ENCODE measurements at regions not wholly inside any gene's neighbourhood (a gene's known extent, or its start where the extent isn't known, plus 50 kb on each side); places are given as distances from the start of the nearest gene placed in this dataset.

GRCh38 chr20:22509843-22510147 is 74.6 kb downstream of the FOXA2 start:
- Histone ChIP-seq H3K36me3 (ENCODE audit: low read depth, missing control alignments) (no peaks in the 10 kb centered on the region), H3K4me3 (no peak overlapping the region), H3K4me1 (no peaks in the 10 kb centered on the region), H3K27ac (no peak overlapping the region), H3K9me3 (no peaks in the 10 kb centered on the region), H3K27me3 (no peaks in the 10 kb centered on the region)
- WGBS, 2 donors: 92% methylated on average over 3 of the region's 3 CpGs
- TF ChIP-seq, protein P1, sequence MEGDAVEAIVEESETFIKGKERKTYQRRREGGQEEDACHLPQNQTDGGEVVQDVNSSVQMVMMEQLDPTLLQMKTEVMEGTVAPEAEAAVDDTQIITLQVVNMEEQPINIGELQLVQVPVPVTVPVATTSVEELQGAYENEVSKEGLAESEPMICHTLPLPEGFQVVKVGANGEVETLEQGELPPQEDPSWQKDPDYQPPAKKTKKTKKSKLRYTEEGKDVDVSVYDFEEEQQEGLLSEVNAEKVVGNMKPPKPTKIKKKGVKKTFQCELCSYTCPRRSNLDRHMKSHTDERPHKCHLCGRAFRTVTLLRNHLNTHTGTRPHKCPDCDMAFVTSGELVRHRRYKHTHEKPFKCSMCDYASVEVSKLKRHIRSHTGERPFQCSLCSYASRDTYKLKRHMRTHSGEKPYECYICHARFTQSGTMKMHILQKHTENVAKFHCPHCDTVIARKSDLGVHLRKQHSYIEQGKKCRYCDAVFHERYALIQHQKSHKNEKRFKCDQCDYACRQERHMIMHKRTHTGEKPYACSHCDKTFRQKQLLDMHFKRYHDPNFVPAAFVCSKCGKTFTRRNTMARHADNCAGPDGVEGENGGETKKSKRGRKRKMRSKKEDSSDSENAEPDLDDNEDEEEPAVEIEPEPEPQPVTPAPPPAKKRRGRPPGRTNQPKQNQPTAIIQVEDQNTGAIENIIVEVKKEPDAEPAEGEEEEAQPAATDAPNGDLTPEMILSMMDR (IDR thresholded peaks at IDR 0.05): no peak
- no peak for TF ChIP-seq POLR2A (IDR thresholded peaks at IDR 0.05)
- no peak for DNase-seq
- intact Hi-C loops (cut with DNase I; ENCODE audit: low total_unique reads): no loop called here

DNA sequence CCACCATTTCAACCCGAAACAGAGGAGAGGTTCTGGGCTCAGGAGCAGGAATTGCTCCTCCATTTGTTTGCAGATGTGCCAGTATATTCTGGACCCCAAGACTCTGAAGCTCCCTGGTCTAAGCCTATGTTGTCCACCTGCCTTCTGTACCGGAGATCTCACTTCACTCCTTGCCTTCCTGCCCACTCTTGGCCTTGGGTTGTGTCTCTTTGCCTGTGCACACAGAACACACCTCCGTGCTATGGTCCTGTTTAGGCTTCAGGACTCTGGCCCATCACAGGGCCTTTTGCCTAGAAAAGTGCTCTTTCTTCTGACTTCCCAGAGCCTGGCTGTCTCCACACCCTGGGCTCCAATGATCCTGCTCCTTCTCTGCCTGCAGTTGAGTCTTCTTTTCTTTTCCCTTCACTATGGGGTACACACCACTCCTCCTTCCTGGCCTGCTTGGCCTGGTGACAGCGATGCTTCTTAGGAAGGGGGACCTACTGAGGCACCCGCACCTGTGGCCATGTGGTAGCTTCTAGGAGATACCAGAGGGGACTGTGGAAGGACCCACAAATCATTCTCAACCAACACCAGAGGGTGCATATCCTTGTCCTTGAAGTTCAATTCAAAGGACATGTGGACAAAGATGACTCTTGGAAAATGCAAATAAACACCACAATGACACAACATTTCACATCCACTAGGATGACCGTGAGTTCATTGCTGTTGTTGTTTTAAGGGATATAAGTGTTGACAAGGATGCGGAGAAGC is 75.1 kb downstream of the FOXA2 start:
- TF ChIP-seq, protein P1 (IDR thresholded peaks at IDR 0.05): no peak
- no peak for TF ChIP-seq POLR2A (IDR thresholded peaks at IDR 0.05)
- Histone ChIP-seq H3K36me3 (ENCODE audit: low read depth, missing control alignments) (no peaks in the 10 kb centered on the region), H3K4me3 (no peak overlapping the region), H3K4me1 (no peaks in the 10 kb centered on the region), H3K9me3 (no peaks in the 10 kb centered on the region), H3K27me3 (no peaks in the 10 kb centered on the region), H3K27ac (no peak overlapping the region)
- DNase-seq: no peak
- 85 to 94% methylated on average over 7 of the region's 7 CpGs for WGBS, 2 donors
- intact Hi-C loops (cut with DNase I; ENCODE audit: low total_unique reads): no loop called here

- intact Hi-C loops (cut with DNase I; ENCODE audit: low total_unique reads): no loop called here
- Histone ChIP-seq H3K4me1 (no peaks in the 10 kb centered on the region), H3K27me3 (no peaks in the 10 kb centered on the region), H3K36me3 (ENCODE audit: low read depth, missing control alignments) (no peaks in the 10 kb centered on the region), H3K4me3 (no peak overlapping the region), H3K27ac (no peak overlapping the region), H3K9me3 (no peaks in the 10 kb centered on the region)
- TF ChIP-seq, protein P1 (IDR thresholded peaks at IDR 0.05): no peak
- no peak for TF ChIP-seq POLR2A (IDR thresholded peaks at IDR 0.05)
- 81 to 84% methylated on average over 7 of the region's 7 CpGs for WGBS, 2 donors
- DNase-seq: no peak
Observed at GRCh38 chr20:22508426-22508825, 75.9 kb downstream of the FOXA2 start.

DNA sequence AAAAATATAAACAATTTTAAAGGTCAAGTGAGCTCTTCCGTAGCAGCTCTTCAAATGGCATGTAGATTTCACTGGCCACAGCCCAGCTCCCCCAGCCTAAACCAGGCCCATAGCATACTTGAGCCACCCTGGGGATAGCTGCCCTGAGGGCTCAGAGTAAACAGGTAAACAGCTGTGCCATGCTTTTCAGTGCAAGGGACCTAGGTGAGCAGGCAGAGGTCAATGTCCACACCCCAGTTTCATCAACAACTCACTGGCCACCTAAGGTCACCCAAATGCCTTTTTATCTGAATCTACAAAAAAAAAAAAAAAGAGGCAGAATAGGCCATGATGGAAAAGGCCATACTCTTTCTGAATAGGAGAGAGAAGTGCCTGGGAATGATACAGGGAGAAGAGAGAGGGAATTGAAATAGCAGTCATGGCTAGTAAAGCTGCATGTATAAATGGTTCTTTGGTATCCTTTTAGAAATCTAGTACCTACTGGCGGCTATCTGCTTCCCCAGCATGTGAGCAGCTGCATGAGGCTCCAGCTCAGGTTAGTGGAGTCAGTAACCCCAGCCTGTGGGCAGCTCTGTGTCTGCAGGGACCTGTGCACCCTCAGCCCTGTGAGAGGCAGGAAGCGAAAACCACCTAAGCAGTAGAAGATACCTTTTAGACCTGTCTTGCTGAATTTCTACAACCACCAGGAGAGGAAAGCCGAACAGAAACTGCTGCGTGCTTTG is 77.0 kb downstream of the FOXA2 start:
- no peak for DNase-seq
- no peaks in the 10 kb centered on the region for H3K4me1 ChIP-seq
- no peaks in the 10 kb centered on the region for H3K27me3 ChIP-seq
- TF ChIP-seq, protein P1 (IDR thresholded peaks at IDR 0.05): no peak
- TF ChIP-seq POLR2A (IDR thresholded peaks at IDR 0.05): no peak
- H3K27ac ChIP-seq: no peak overlapping the region
- H3K9me3 ChIP-seq: no peaks in the 10 kb centered on the region
- 90 to 93% methylated on average over 5 of the region's 5 CpGs for WGBS, 2 donors
- H3K4me3 ChIP-seq: no peak overlapping the region
- intact Hi-C loops (cut with DNase I; ENCODE audit: low total_unique reads): no loop called here
- no peaks in the 10 kb centered on the region for H3K36me3 ChIP-seq (ENCODE audit: low read depth, missing control alignments)

- 76 to 78% methylated on average over 4 of the region's 4 CpGs for WGBS, 2 donors
- intact Hi-C loops (cut with DNase I; ENCODE audit: low total_unique reads): no loop called here
- Histone ChIP-seq H3K4me3 (no peak overlapping the region), H3K27ac (no peak overlapping the region), H3K4me1 (no peaks in the 10 kb centered on the region), H3K36me3 (ENCODE audit: low read depth, missing control alignments) (no peaks in the 10 kb centered on the region), H3K9me3 (no peaks in the 10 kb centered on the region), H3K27me3 (no peaks in the 10 kb centered on the region)
- no peak for DNase-seq
- TF ChIP-seq POLR2A (IDR thresholded peaks at IDR 0.05): no peak
- TF ChIP-seq, protein P1 (IDR thresholded peaks at IDR 0.05): no peak
Observed at GRCh38 chr20:22506827-22507226, 77.5 kb downstream of the FOXA2 start.

All from testis (tissue), 2 donors.